ENCODE measurements at regions not wholly inside any gene's neighbourhood (a gene's known extent, or its start where the extent isn't known, plus 50 kb on each side); places are given as distances from the start of the nearest gene placed in this dataset.

DNA sequence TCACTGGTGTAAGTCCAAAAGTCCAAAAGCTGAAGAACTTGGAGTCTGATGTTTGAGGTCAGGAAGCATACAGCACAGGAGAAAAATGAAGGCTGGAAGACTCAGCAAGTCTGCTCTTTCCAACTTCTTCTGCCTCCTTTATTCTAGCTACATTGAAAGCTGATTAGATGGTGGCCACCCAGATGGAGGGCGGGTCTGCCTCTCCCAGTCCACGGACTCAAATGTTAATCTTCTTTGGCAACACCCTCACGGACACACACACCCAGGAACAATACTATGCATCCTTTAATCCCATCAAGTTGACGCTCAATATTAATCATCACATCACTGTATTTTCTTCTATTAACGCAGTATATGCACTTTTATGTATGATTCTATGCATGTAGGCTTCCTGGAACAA, 931.6 kb upstream of the GRIA3 start:
- no peak for TF ChIP-seq JUND (IDR thresholded peaks at IDR 0.05)
- no peak for TF ChIP-seq CTCF (IDR thresholded peaks at IDR 0.05; ENCODE audit: low read depth, low read length, missing input control)
- TF ChIP-seq TAF1 (conservative IDR thresholded peaks at IDR 0.05), result no peak
- TF ChIP-seq MAX (IDR thresholded peaks at IDR 0.05), result no peak
- no peak for TF ChIP-seq EGR1 (IDR thresholded peaks at IDR 0.05; ENCODE audit: low read depth in 2 of 2)
